Neuronal stem cell (in vitro differentiated cells): ENCODE measurements at regions not wholly inside any gene's neighbourhood (a gene's known extent, or its start where the extent isn't known, plus 50 kb on each side); places are given as distances from the start of the nearest gene placed in this dataset.
A peak's percentile ranks its signal among the peaks of the same experiment; 100 is the strongest.

Experiments used
- DNase-seq: peaks from one replicate; pipeline ENCODE4 v3.0.0-alpha.2; 2013; ENCODE audit warnings: low spot score
- H2AFZ ChIP-seq: one replicate; pipeline ENCODE4 v1.6.1; 2013; ENCODE audit warnings: mild to moderate bottlenecking, low read length, inconsistent platforms
- H2AK5ac ChIP-seq: 2 replicates; pipeline ENCODE4 v1.6.1; 2013; ENCODE audit warnings: low read depth, mild to moderate bottlenecking, inconsistent platforms, low read length, moderate library complexity, mixed read lengths
- H2BK120ac ChIP-seq: 2 replicates; pipeline ENCODE4 v1.6.1; 2013; ENCODE audit warnings: low read depth, mild to moderate bottlenecking, inconsistent platforms, low read length, moderate library complexity, mixed read lengths
- H2BK12ac ChIP-seq: one replicate; pipeline ENCODE4 v1.6.1; 2013; ENCODE audit warnings: low read length, inconsistent platforms
- H2BK15ac ChIP-seq: 2 replicates; pipeline ENCODE4 v1.6.1; 2013; ENCODE audit warnings: mild to moderate bottlenecking, low read length, inconsistent platforms, mixed read lengths
- H2BK5ac ChIP-seq: one replicate; pipeline ENCODE4 v1.6.1; 2013; ENCODE audit warnings: inconsistent platforms, mild to moderate bottlenecking, low read length, moderate library complexity
- H3K14ac ChIP-seq: one replicate; pipeline ENCODE4 v1.6.1; 2013; ENCODE audit warnings: low read length, inconsistent platforms
- H3K18ac ChIP-seq: 2 replicates; pipeline ENCODE4 v1.6.1; 2013; ENCODE audit warnings: low read length, inconsistent platforms
- H3K23ac ChIP-seq: 2 replicates; pipeline ENCODE4 v1.6.1; 2013; ENCODE audit warnings: low read depth, mild to moderate bottlenecking, mixed read lengths, low read length, inconsistent platforms; ENCODE audit not compliant: poor library complexity
- H3K27ac ChIP-seq: replicated peaks from 3 replicates; pipeline ENCODE4 v1.5.1; 2013; ENCODE audit warnings: low read length, inconsistent platforms
- H3K27me3 ChIP-seq, 3 experiments: 2 replicates each; pipeline ENCODE4 v1.6.1; 2013; ENCODE audit warnings: low read length in 3 of 3, mild to moderate bottlenecking in 2 of 3, inconsistent platforms in 1 of 3, low read depth in 1 of 3, mixed read lengths in 1 of 3, moderate library complexity in 1 of 3; ENCODE audit not compliant: control insufficient read depth in 3 of 3, insufficient read depth in 3 of 3
- H3K36me3 ChIP-seq, 2 donors: replicated peaks in 1 of 2; 2 replicates each; pipeline ENCODE4 v1.6.1; 2013; ENCODE audit warnings: low read length in 2 of 2; ENCODE audit not compliant: control insufficient read depth in 2 of 2, insufficient read depth in 2 of 2
- H3K4ac ChIP-seq: 2 replicates; pipeline ENCODE4 v1.6.1; 2013; ENCODE audit warnings: inconsistent platforms, mild to moderate bottlenecking, low read length, moderate library complexity
- H3K4me1 ChIP-seq, 2 donors: 1 replicate in 1 of 2; 2 replicates in 1 of 2; pipeline ENCODE4 v1.6.1; 2013; ENCODE audit warnings: low read length in 2 of 2, low read depth in 1 of 2; ENCODE audit not compliant: control insufficient read depth in 2 of 2, insufficient read depth in 1 of 2
- H3K4me2 ChIP-seq: one replicate; pipeline ENCODE4 v1.6.1; 2013; ENCODE audit warnings: mild to moderate bottlenecking, low read length, inconsistent platforms; ENCODE audit not compliant: insufficient read depth, poor library complexity, severe bottlenecking
- H3K4me3 ChIP-seq, 2 donors: 2 replicates each; pipeline ENCODE4 v1.5.1; 2013; ENCODE audit warnings: low read length in 2 of 2, mild to moderate bottlenecking in 2 of 2, inconsistent platforms in 1 of 2, moderate library complexity in 1 of 2
- H3K79me1 ChIP-seq: one replicate; pipeline ENCODE4 v1.6.1; 2013; ENCODE audit warnings: low read depth, mild to moderate bottlenecking, inconsistent platforms, low read length, moderate library complexity
- H3K9ac ChIP-seq: one replicate; pipeline ENCODE4 v1.6.1; 2013; ENCODE audit warnings: mild to moderate bottlenecking, low read depth, low read length, inconsistent platforms; ENCODE audit not compliant: poor library complexity
- H3K9me3 ChIP-seq, 2 donors: replicated peaks in 1 of 2; 2 replicates each; pipeline versions ENCODE3 to v1.6.1; 2013; ENCODE audit warnings: low read length in 2 of 2, mild to moderate bottlenecking in 2 of 2, inconsistent platforms in 1 of 2, low read depth in 1 of 2, mixed read lengths in 1 of 2, moderate library complexity in 1 of 2; ENCODE audit not compliant: control insufficient read depth in 2 of 2, insufficient read depth in 1 of 2
- H4K8ac ChIP-seq: one replicate; pipeline ENCODE4 v1.6.1; 2013; ENCODE audit warnings: low read depth, mild to moderate bottlenecking, inconsistent platforms, low read length, moderate library complexity
- H4K91ac ChIP-seq: one replicate; pipeline ENCODE4 v1.6.1; 2013; ENCODE audit warnings: low read length, low read depth, mild to moderate bottlenecking, inconsistent platforms; ENCODE audit not compliant: poor library complexity
- WGBS, 2 donors: extraction: QIAGEN DNeasy Blood & Tissue Kit; methylation state at CpG; one replicate each; pipeline ENCODE4 v1.1.7; 2013; ENCODE audit warnings: missing lambda C conversion rate in 2 of 2, mixed read lengths in 1 of 2; ENCODE audit not compliant: insufficient read length in 2 of 2, insufficient replicate concordance in 1 of 2; ENCODE audit errors: extremely low coverage in 2 of 2; 5-methylcytosine and 5-hydroxymethylcytosine counted together

GRCh38 chr7:54933643-54934042 lies 85.2 kb upstream of the EGFR start:
- Histone ChIP-seq H2BK15ac (no peak overlapping the region), H3K14ac (no peak overlapping the region), H2AFZ (peak overlapping the region; percentile 77), H3K4ac (no peak overlapping the region), H3K23ac (no peak overlapping the region), H2BK12ac (no peak overlapping the region), H3K27me3 (peaks cover 0 to 12% (median 0%) of the 10 kb centered on the region in 3 experiments), H2BK5ac (no peak overlapping the region), H2BK120ac (no peak overlapping the region), H3K4me3 (peak overlapping the region in 1 of 2 donors; percentile 39), H4K91ac (no peak overlapping the region), H3K9me3 (no peaks in the 10 kb centered on the region), H3K79me1 (no peaks in the 10 kb centered on the region), H2AK5ac (no peak overlapping the region), H4K8ac (no peak overlapping the region), H3K9ac (no peak overlapping the region), H3K4me1 (no peaks in the 10 kb centered on the region), H3K27ac (no peak overlapping the region), H3K4me2 (no peak overlapping the region), H3K18ac (no peak overlapping the region), H3K36me3 (no peaks in the 10 kb centered on the region)
- WGBS, 2 donors: no CpG with 5 or more reads among the region's 4 CpGs
- DNase-seq: no peak

GRCh38 chr7:54940748-54941147 lies 78.1 kb upstream of the EGFR start:
- no CpG with 5 or more reads among the region's 3 CpGs for WGBS, 2 donors
- Histone ChIP-seq H2AK5ac (no peak overlapping the region), H3K36me3 (no peaks in the 10 kb centered on the region)

DNA sequence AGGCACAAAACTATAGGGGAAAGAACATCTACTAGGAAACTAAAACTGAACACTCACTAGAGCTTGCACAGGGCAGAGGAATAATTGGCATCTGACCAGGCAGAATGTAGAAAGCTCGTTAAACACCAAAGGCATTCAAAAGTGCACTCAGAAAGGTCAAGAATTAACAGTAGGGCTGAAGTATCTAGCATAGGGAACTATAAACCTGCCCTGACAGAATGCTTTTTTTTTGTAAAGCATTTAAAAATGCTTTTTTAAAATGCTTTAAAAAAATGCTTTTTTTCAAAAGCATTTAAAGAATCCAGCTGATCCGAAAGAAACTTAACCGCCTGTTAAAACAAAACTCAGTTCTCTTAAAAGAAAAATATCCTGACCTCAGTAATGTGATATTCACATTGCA lies 74.6 kb upstream of the EGFR start:
- H3K9ac ChIP-seq: no peak overlapping the region
- H4K91ac ChIP-seq: no peak overlapping the region
- no peak overlapping the region for H2BK15ac ChIP-seq
- H3K4me3 ChIP-seq: no peak overlapping the region
- H3K18ac ChIP-seq: no peak overlapping the region
- H3K79me1 ChIP-seq: no peaks in the 10 kb centered on the region
- no peaks in the 10 kb centered on the region for H3K9me3 ChIP-seq
- no peak overlapping the region for H3K23ac ChIP-seq
- no peak overlapping the region for H3K4me2 ChIP-seq
- H3K36me3 ChIP-seq: no peaks in the 10 kb centered on the region
- no CpG with 5 or more reads among the region's 3 CpGs for WGBS, 2 donors
- H3K4me1 ChIP-seq: no peaks in the 10 kb centered on the region
- no peak for DNase-seq
- no peak overlapping the region for H2AFZ ChIP-seq
- H2AK5ac ChIP-seq: no peak overlapping the region
- no peak overlapping the region for H3K4ac ChIP-seq
- no peak overlapping the region for H2BK12ac ChIP-seq
- H4K8ac ChIP-seq: no peak overlapping the region
- no peak overlapping the region for H3K27ac ChIP-seq
- H3K14ac ChIP-seq: no peak overlapping the region
- H3K27me3 ChIP-seq: no peaks in the 10 kb centered on the region
- H2BK5ac ChIP-seq: no peak overlapping the region
- H2BK120ac ChIP-seq: no peak overlapping the region

More at GRCh38 chr7:54940748-54941147, 78.1 kb upstream of the EGFR start:
- H3K79me1 ChIP-seq: no peaks in the 10 kb centered on the region
- no peaks in the 10 kb centered on the region for H3K4me1 ChIP-seq
- H3K14ac ChIP-seq: no peak overlapping the region
- no peak overlapping the region for H2BK5ac ChIP-seq
- H3K9me3 ChIP-seq: no peaks in the 10 kb centered on the region
- H3K4me3 ChIP-seq: no peak overlapping the region
- H2BK15ac ChIP-seq: no peak overlapping the region
- no peak overlapping the region for H2AFZ ChIP-seq
- H4K91ac ChIP-seq: no peak overlapping the region
- H3K18ac ChIP-seq: no peak overlapping the region
- no peak overlapping the region for H2BK120ac ChIP-seq
- no peak overlapping the region for H3K9ac ChIP-seq
- H3K4ac ChIP-seq: no peak overlapping the region
- no peak overlapping the region for H2BK12ac ChIP-seq
- H3K23ac ChIP-seq: no peak overlapping the region
- peaks cover 0 to 3% (median 0%) of the 10 kb centered on the region in 3 experiments for H3K27me3 ChIP-seq
- no peak for DNase-seq
- no peak overlapping the region for H4K8ac ChIP-seq
- H3K27ac ChIP-seq: no peak overlapping the region
- H3K4me2 ChIP-seq: no peak overlapping the region

DNA sequence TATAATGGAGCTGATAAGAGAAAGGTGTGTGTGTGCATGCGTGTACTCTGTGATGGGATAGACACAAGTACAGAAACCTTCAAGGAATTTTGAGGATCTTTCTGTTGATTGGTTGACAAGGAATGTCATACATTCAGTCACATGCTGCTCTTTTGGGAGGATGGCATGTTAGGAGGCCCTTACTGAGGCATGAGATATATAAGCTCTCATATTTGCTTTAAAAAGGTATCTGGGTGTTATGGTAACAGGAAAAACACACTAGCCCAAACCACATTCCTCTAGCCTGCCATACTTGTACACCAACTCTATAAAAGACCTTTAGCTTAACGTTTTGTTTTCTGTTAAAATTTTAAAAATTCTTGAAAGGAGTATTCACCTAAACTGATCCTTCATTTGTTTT lies 72.5 kb upstream of the EGFR start:
- no peaks in the 10 kb centered on the region for H3K27me3 ChIP-seq
- H3K36me3 ChIP-seq: no peaks in the 10 kb centered on the region
- H3K14ac ChIP-seq: no peak overlapping the region
- no CpG with 5 or more reads among the region's 2 CpGs for WGBS, 2 donors
- no peak overlapping the region for H3K18ac ChIP-seq
- no peaks in the 10 kb centered on the region for H3K9me3 ChIP-seq
- no peak overlapping the region for H3K4me3 ChIP-seq
- H3K4me1 ChIP-seq: no peaks in the 10 kb centered on the region
- no peak overlapping the region for H2BK15ac ChIP-seq
- H3K9ac ChIP-seq: no peak overlapping the region
- H3K23ac ChIP-seq: no peak overlapping the region
- no peak overlapping the region for H3K4ac ChIP-seq
- H2BK12ac ChIP-seq: no peak overlapping the region
- H2BK120ac ChIP-seq: no peak overlapping the region
- no peak overlapping the region for H4K91ac ChIP-seq
- DNase-seq: no peak
- H2AK5ac ChIP-seq: no peak overlapping the region
- H3K4me2 ChIP-seq: no peak overlapping the region
- no peak overlapping the region for H3K27ac ChIP-seq
- no peak overlapping the region for H2BK5ac ChIP-seq
- H3K79me1 ChIP-seq: no peaks in the 10 kb centered on the region
- no peak overlapping the region for H2AFZ ChIP-seq
- no peak overlapping the region for H4K8ac ChIP-seq
